ENCODE measurements at regions not wholly inside any gene's neighbourhood (a gene's known extent, or its start where the extent isn't known, plus 50 kb on each side); places are given as distances from the start of the nearest gene placed in this dataset.
"Not testable (repeated sequence)": the region's sequence is repeated elsewhere in the genome, so short reads cannot be mapped to it uniquely, and the experiment has no call there.

GRCh38 chr7:84941936-84942335 lies 244.9 kb downstream of the SEMA3D start:
- no peak for DNase-seq

- no peak for DNase-seq
These were observed 245.6 kb downstream of the SEMA3D start for GRCh38 chr7:84941291-84941690.

GRCh38 chr7:84939888-84940287 lies 247.0 kb downstream of the SEMA3D start:
- DNase-seq: no peak

- DNase-seq: no peak
These were observed 247.4 kb downstream of the SEMA3D start for GRCh38 chr7:84939442-84939841.

- DNase-seq: no peak
These were observed 262.5 kb downstream of the SEMA3D start for GRCh38 chr7:84924353-84924752.

- DNase-seq: no peak
These were observed 263.5 kb downstream of the SEMA3D start for GRCh38 chr7:84923348-84923747.

GRCh38 chr7:84921154-84921553 lies 265.7 kb downstream of the SEMA3D start:
- DNase-seq: no peak

GRCh38 chr7:84916973-84917372 lies 269.9 kb downstream of the SEMA3D start:
- DNase-seq: not testable (repeated sequence)

- no peak for DNase-seq
These were observed 270.7 kb downstream of the SEMA3D start for GRCh38 chr7:84916161-84916560.

GRCh38 chr7:84914598-84914997 lies 272.3 kb downstream of the SEMA3D start:
- no peak for DNase-seq

- peak; percentile 80 for DNase-seq
These were observed 273.1 kb downstream of the SEMA3D start for GRCh38 chr7:84913731-84914130.

GRCh38 chr7:84912993-84913635 lies 273.7 kb downstream of the SEMA3D start:
- no peak for DNase-seq

- no peak for DNase-seq
These were observed 274.3 kb downstream of the SEMA3D start for GRCh38 chr7:84912537-84912936.

- no peak for DNase-seq
These were observed 274.8 kb downstream of the SEMA3D start for GRCh38 chr7:84912018-84912417.

- no peak for DNase-seq
These were observed 275.8 kb downstream of the SEMA3D start for GRCh38 chr7:84911077-84911476.

GRCh38 chr7:84910322-84910721 lies 276.5 kb downstream of the SEMA3D start:
- not testable (repeated sequence) for DNase-seq

GRCh38 chr7:84908196-84908793 lies 278.6 kb downstream of the SEMA3D start:
- no peak for DNase-seq

GRCh38 chr7:84906889-84907288 lies 280.0 kb downstream of the SEMA3D start:
- no peak for DNase-seq

GRCh38 chr7:84904561-84904960 lies 282.3 kb downstream of the SEMA3D start:
- peak; percentile 48 for DNase-seq

GRCh38 chr7:84901366-84901765 lies 285.5 kb downstream of the SEMA3D start:
- DNase-seq: no peak

- no peak for DNase-seq
These were observed 286.6 kb downstream of the SEMA3D start for GRCh38 chr7:84900215-84900614.

GRCh38 chr7:84895563-84895962 lies 291.3 kb downstream of the SEMA3D start:
- no peak for DNase-seq

GRCh38 chr7:84883570-84883969 lies 303.3 kb downstream of the SEMA3D start:
- not testable (repeated sequence) for DNase-seq

- not testable (repeated sequence) for DNase-seq
These were observed 306.4 kb downstream of the SEMA3D start for GRCh38 chr7:84880326-84880997.
